NCI-H345 treated with DMSO at 0.1 percent for 48 hours (cell line): ENCODE measurements at regions not wholly inside any gene's neighbourhood (a gene's known extent, or its start where the extent isn't known, plus 50 kb on each side); places are given as distances from the start of the nearest gene placed in this dataset.
A peak's percentile ranks its signal among the peaks of the same experiment; 100 is the strongest.
"Not testable (repeated sequence)": the region's sequence is repeated elsewhere in the genome, so short reads cannot be mapped to it uniquely, and the experiment has no call there.

Experiments used
- DNase-seq: peaks from one replicate; lab custom pipeline; 2025; ENCODE audit not compliant: unreplicated experiment; lab: John Stamatoyannopoulos, UW

- no peak for DNase-seq
These were observed 457.2 kb downstream of the AEBP2 start for GRCh38 chr12:19896534-19896933.

- DNase-seq: no peak
These were observed 458.7 kb downstream of the AEBP2 start for GRCh38 chr12:19897900-19898408.

- no peak for DNase-seq
These were observed 462.5 kb downstream of the AEBP2 start for GRCh38 chr12:19901841-19902240.

GRCh38 chr12:19904819-19905218, 463.5 kb upstream of the PDE3A start:
- DNase-seq: no peak

GRCh38 chr12:19908830-19909229, 459.5 kb upstream of the PDE3A start:
- DNase-seq: no peak

- no peak for DNase-seq
These were observed 458.9 kb upstream of the PDE3A start for GRCh38 chr12:19909418-19909817.

- DNase-seq: no peak
These were observed 457.7 kb upstream of the PDE3A start for GRCh38 chr12:19910681-19911080.

GRCh38 chr12:19912991-19913390, 455.3 kb upstream of the PDE3A start:
- DNase-seq: no peak

GRCh38 chr12:19915392-19916195, 452.7 kb upstream of the PDE3A start:
- peak; percentile 95 for DNase-seq

GRCh38 chr12:19916196-19916753, 452.1 kb upstream of the PDE3A start:
- peak; percentile 80 for DNase-seq

GRCh38 chr12:19916974-19917373, 451.4 kb upstream of the PDE3A start:
- DNase-seq: peak; percentile 11

GRCh38 chr12:19921716-19922115, 446.6 kb upstream of the PDE3A start:
- not testable (repeated sequence) for DNase-seq

GRCh38 chr12:19922717-19923116, 445.6 kb upstream of the PDE3A start:
- DNase-seq: no peak

- DNase-seq: no peak
These were observed 444.0 kb upstream of the PDE3A start for GRCh38 chr12:19924360-19924759.

- DNase-seq: no peak
These were observed 442.5 kb upstream of the PDE3A start for GRCh38 chr12:19925841-19926240.

- DNase-seq: no peak
These were observed 442.1 kb upstream of the PDE3A start for GRCh38 chr12:19926266-19926665.

GRCh38 chr12:19927661-19928060, 440.7 kb upstream of the PDE3A start:
- DNase-seq: no peak

- peak; percentile 14 for DNase-seq
These were observed 435.9 kb upstream of the PDE3A start for GRCh38 chr12:19932413-19932812.

- DNase-seq: no peak
These were observed 434.4 kb upstream of the PDE3A start for GRCh38 chr12:19933924-19934323.

GRCh38 chr12:19937161-19937560, 431.2 kb upstream of the PDE3A start:
- no peak for DNase-seq

GRCh38 chr12:19938031-19938430, 430.3 kb upstream of the PDE3A start:
- no peak for DNase-seq

GRCh38 chr12:19938491-19938890, 429.8 kb upstream of the PDE3A start:
- DNase-seq: no peak

GRCh38 chr12:19940267-19940666, 428.1 kb upstream of the PDE3A start:
- no peak for DNase-seq
